HG03469 (cell line): ENCODE measurements at regions not wholly inside any gene's neighbourhood (a gene's known extent, or its start where the extent isn't known, plus 50 kb on each side); places are given as distances from the start of the nearest gene placed in this dataset.
"Not testable (repeated sequence)": the region's sequence is repeated elsewhere in the genome, so short reads cannot be mapped to it uniquely, and the experiment has no call there.

Source experiments
- ATAC-seq: cut with Tn5 transposase; IDR thresholded peaks from one replicate; pipeline ENCODE4 v1.9.1; 2021; ENCODE audit warnings: mild to moderate bottlenecking, moderate library complexity, moderate number of reproducible peaks; ENCODE audit not compliant: unreplicated experiment

DNA sequence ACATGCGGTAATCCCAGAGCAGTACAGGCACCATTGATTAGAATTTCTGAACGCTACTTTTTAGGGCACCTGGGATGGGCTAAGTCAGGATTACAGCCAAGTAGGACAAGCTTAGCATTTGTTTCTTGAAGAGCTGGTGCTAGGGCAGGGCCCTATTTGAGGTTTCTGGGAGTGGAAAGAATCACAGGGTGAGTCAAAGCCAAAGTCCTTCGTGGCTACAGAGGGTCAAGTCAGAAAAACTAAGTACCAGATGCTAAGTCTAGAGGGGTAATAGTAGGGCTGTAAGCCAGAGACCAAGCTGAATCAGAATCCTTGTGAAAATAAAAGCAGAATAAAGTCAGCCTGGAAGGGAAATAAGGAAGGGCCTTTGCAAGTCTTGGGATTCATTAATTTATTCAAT is 448.6 kb downstream of the ZIC3 start:
- ATAC-seq, result no peak

DNA sequence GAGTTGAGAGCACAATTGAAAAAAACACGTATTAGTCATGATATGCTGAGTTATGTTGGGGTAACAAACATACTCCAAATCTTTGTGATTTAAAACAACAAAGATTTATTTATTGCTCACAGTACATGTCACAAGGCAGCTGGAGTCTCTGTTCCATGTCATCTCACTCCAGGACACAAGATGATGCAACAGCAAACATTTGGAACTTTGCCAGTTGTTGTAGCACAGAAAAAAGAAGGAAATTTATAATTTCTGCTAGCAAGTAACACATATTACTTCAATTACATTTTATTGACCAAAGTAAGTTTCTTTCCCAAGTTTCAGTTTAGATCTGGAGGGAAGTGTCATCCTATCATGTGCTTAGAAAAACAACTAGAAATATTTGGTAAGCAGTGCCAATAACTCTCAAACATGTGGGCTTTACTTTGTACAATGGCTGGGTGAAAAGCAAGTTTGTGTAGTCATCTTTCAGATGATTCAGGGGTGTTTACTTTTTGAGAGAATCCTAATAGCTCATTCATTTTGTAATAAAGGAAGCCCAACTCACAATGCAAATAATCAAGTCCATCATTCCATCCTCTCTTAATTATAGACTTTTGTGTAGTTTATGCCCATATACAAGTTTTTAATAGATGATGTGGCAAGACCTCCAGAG is 452.3 kb downstream of the ZIC3 start:
- ATAC-seq, result no peak

- no peak for ATAC-seq
These were observed 455.0 kb downstream of the ZIC3 start for GRCh38 chrX:138020941-138021340.

GRCh38 chrX:138026211-138026610 is 460.3 kb downstream of the ZIC3 start:
- no peak for ATAC-seq

DNA sequence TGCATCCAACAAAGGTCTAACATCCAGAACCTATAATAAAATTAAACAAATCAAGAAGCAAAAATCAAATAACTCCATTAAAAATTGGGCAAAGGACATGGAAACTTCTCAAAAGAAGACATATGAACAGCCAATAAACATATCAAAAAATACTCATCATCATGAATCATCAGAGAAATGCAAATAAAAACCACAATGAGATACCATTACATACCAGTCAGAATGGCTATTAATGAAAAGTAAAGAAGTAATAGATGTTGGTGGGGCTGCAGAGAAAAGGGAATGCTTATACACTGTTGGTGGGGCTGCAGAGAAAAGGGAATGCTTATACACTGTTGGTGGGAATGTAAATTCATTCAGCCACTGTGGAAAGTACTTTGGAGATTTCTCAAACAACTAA is 465.8 kb downstream of the ZIC3 start:
- ATAC-seq, result no peak

- no peak for ATAC-seq
These were observed 468.2 kb downstream of the ZIC3 start for GRCh38 chrX:138034136-138034535.

GRCh38 chrX:138037548-138037947 is 471.6 kb downstream of the ZIC3 start:
- no peak for ATAC-seq

GRCh38 chrX:138057883-138058282 is 492.0 kb downstream of the ZIC3 start:
- ATAC-seq, result no peak

GRCh38 chrX:138058931-138059330 is 493.0 kb downstream of the ZIC3 start:
- no peak for ATAC-seq

DNA sequence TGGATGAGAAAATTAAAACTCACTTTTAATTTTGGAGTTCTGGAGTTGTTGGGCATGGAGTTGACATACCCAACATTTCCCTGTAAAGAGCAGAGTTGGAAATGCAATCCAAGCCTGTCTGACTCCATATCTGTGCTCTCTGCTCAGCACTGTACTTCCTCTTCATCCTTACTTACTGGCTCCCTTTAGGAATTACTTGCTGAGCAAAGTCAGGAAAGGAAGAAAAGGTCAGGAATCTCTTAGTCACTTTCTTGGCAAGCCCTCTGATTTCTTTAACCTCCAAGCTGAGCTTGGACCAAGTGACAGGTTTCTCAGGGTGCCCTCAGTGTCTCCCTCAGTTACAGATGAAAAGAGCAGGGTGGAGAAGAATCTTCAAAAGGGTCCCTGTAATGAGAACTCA is 501.5 kb downstream of the ZIC3 start:
- ATAC-seq, result no peak

- ATAC-seq, result no peak
These were observed 507.7 kb downstream of the ZIC3 start for GRCh38 chrX:138073626-138074025.

DNA sequence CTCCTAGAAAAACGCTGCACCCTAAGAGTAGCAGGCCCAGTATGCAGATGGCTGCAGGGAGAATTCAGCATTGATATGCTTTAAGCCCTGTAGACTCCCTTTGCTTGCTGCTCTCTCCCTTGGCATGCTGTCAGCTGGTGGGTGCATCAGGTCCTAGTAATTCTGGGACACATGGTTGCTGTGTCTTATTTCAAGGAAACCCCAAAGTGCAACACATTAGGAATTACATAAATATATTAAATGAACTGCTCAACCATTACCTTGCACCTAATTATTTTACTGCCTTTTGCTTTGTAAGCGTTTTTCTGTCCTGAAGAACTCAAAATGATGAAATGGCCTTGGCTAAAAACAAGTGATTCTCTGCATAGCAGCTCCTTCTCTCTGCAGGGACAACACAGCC is 516.3 kb downstream of the ZIC3 start:
- ATAC-seq, result no peak

DNA sequence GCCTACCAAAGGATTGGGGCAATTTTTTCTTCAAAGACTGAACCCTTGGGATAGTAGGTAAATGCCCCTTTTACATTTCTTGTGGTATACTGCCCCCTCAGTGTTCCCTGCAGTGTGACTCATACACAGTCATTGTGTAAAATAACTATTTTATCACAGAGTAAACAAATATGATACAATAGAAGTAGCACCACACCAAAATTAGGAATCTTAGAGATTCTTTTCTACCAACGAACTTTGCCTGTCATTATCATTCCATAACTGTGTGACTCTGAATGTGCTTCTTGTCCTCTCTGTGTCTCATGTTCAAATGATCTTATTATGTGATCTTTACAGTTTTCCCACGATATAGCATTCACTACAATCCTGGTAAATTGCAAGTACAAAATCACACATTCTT is 517.0 kb downstream of the ZIC3 start:
- ATAC-seq, result no peak

DNA sequence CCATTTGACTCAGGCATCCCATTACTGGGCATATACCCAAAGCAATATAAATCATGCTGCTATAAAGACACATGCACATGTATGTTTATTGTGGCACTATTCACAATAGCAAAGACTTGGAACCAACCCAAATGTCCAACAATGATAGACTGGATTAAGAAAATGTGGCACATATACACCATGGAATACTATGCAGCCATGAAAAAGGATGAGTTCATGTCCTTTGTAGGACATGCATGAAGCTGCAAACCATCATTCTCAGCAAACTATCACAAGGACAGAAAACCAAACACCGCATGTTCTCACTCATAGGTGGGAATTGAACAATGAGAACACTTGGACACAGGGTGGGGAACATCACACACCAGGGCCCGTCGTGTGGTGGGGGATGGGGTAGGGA is 545.0 kb downstream of the ZIC3 start:
- ATAC-seq, result not testable (repeated sequence)

DNA sequence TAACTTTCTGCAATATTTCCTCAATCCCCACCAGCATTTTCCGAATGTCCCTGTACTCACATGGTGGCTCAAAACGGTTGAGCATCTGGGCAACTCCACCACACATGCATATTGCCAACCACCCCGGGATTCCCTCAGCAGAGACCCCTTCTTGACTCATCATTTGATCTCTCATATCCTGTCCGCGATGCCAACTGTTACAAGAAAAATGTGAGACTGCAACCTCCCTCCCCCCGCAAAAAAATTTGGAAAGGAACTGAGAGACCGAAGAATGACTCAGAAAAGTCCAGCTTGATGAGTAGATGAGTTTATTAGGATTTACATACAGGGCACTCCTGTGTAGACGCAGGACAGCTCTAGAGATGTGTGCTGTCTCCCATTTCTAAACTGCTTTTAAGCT is 561.4 kb downstream of the ZIC3 start:
- ATAC-seq, result no peak

GRCh38 chrX:138128027-138128671 is 562.2 kb downstream of the ZIC3 start:
- ATAC-seq, result peak; percentile 79

DNA sequence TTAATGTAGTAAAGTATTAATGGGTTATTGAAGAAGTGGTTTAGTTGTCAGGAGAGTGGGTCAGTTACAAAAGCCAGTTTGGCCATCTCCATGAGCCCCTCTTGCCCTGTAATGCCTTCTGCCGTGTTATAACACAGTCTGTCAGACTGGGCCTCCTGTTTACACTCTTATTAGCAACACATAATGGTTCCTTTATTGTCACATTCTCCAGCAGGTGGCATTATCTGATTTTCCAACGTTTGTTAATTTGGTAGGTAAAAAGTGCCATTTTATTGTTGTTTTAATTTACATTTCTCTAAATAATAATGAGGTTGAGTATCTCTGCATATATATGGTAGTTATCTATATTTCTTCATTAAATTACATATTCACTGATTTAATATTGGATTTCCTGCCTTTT is 560.8 kb downstream of the FGF13 start:
- ATAC-seq, result no peak

DNA sequence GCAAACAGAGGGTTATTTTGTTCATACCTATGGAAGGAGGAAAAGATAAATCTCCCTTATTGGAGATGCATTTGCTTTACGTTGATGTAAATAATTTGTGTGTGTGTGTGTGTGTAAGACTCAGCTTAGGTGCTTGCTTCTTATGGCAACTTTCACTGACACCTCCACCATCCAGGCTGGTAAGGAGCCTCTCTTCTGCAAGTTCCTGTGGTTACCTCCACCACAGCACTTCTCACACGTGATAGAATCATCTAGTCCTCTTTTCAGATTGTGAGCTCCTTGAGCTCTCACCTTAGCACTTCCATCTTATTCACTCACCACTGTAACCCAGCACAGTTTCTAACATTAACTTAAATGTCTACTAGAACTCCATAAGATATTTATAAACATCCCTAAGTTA is 553.7 kb downstream of the FGF13 start:
- no peak for ATAC-seq

- ATAC-seq, result no peak
These were observed 519.5 kb downstream of the FGF13 start for GRCh38 chrX:138191998-138192397.

- no peak for ATAC-seq
These were observed 481.8 kb downstream of the FGF13 start for GRCh38 chrX:138229718-138230117.

GRCh38 chrX:138240266-138240665 is 471.3 kb downstream of the FGF13 start:
- no peak for ATAC-seq

DNA sequence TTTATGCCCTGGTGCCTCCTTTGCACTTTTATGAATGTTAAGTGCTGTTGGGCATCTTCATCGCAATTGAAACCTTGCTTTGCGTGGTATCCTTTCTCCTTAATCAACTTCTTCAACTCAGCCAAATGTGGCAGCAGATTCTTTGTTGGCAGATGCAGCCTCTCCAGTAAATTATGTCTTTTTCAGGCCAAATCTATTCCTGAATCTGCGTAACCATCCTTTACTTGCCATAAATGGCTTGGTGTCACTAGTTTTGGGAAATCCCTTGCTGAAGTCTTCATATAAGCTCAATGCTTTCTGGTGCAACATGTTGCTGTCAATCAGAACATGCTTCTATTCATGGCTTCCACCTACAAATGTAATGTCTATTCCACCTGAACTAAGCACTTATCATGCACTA is 457.5 kb downstream of the FGF13 start:
- no peak for ATAC-seq

- ATAC-seq, result no peak
These were observed 456.1 kb downstream of the FGF13 start for GRCh38 chrX:138255373-138255772.
